Glomerular endothelial cell (primary cell): ENCODE measurements at regions not wholly inside any gene's neighbourhood (a gene's known extent, or its start where the extent isn't known, plus 50 kb on each side); places are given as distances from the start of the nearest gene placed in this dataset.

Source experiments
- DNase-seq: peaks from one replicate; pipeline ENCODE4 v3.0.0-alpha.2; 2011; ENCODE audit warnings: low read depth, low spot score; ENCODE audit errors: extremely low read depth

DNA sequence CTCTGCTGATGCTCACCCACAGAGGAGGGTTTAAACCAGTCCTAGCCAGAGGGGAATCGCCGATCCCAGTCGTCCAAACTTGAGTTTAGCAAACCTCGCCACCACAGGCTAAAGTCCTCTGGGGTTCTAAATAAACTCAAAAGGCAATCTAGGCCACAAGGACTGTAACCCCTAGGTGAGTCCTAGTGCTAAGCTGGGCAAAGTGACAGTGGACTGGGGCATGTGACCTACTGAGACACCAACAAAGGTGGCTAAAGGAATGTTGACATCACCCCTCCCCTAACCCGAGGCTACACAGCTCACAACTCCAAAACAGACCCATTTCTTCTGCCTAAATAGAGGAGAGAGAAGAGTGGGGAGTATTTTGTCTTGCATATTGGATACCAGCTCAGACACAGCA lies 142.8 kb upstream of the PRDX4 start:
- DNase-seq: no peak

DNA sequence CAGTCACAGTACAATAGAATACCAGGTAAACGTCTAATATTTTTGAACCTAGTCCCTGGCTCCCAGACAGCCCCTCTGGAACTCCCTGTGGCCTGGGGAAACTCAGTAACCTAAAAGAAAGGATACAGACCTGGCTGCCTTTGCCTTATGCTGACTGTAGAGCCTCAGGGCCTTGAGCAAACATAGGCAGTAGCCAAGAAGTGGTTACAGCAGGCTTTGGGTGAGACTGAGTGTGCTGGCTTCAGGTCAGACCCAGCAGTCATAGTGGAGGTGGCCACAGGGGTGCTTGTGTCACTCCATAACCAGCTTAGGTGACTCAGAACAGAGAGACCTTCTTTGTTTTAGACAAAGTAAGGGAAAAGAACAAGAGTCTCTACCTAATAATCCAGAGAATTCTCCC lies 141.8 kb upstream of the PRDX4 start:
- DNase-seq: no peak

DNA sequence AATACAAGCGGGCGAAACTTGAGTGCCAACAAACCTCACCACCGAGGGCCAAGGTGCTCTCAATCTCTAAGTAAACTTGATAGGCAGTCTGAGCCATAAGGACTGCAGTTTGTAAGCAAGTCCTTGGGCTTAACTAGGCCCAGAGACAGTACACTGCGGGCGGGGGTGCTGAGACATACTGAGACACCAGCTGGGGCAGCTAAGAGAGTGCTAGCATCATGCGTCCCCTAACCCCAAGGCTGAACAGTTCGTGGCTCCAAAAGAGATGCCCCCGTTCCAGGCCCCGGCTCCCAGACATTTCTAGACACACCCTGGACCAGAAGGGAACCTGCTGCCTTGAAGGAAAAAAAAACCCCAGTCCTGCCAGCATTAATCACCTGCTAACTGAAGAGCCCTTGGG lies 126.8 kb upstream of the PRDX4 start:
- no peak for DNase-seq

DNA sequence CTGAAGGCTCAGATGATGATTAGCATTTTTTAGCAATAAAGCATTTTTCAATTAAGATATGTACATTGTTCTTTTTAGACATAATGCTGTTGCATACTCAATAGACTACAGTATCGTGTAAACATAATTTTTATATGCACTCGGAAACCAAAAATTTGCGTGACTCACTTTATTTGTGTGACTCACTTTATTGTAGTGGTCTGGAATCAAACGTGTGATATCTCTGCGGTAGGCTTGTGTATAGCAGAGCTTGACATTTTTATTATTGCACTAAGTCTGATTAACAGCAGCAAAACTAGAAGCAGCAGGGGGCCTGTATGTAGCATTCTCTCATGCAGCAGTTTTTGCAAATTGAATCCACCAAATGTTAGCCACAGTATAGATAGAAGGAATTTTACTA lies 119.1 kb upstream of the PRDX4 start:
- DNase-seq: no peak

DNA sequence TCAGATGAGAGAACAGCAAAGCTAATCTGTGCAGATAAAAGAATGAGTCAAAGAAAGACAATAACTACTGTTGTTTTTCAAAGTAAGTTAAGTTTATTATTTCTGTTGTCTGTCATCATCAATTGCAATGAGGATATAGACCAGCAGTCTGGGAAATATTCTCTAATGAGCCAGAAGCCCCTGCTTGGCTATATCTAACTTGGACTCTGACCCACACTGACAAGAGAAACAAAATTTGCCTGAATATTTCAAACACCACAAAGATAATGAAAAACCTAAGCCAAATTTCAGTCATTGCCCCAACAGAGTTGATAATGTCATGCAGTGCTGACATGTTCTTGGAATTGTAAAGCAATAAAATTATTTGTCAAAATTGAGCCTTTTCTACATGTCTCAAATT lies 115.0 kb upstream of the PRDX4 start:
- no peak for DNase-seq

DNA sequence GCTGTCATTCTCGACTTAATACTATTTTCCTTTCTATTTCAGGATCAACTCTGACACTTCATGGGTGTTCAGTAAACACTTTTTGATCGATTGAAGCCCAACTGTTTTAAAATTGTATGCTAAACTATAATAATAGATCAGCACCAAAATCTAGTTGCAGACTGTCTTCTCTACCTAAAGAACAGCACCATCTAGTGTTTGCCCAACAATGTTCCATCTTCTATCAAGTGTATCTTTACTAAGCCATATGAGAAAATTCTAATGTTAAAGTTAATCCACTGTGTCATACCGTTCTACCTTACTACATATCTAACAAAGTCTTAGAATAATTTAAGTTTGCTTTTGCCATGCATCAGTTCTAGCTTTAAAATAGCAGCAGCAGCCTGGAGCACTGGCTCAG lies 113.0 kb upstream of the PRDX4 start:
- DNase-seq: peak; percentile 14

DNA sequence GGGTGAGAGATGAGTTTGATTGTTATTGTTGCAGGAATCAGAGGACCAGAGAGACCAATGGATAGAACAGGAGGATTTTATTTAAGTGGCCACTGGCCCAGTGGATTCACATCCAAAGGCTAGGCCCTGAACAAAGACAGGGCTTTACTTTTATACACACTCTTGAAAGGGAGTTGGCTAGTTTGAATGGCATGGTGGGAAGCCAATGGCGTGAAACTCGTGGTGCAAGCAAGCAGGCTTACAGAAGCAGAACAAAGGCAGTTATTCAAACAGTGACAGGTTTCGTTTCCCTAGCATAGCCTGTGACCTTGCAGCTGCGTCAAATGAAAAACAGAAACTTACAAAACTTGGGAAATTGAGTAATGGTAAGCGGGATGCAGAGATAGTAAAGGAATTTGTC lies 110.2 kb upstream of the PRDX4 start:
- no peak for DNase-seq

DNA sequence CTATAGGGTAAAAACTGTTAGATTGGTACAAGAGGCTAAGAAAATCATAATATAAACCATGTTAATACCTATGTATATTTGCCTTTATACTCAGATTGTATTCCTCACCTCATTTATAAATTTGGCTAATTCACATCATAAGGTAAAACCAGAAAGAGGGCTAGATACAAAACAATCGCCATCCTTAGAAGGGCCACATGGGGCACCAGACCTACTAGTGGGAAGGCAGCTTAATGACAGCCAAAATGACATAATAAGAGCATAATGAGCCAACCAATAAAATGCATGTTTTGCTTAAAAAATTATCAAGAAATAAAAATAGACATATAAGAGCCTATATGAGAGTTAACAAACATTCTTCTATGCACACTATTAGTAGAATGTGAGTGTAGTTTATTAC lies 107.3 kb upstream of the PRDX4 start:
- no peak for DNase-seq

DNA sequence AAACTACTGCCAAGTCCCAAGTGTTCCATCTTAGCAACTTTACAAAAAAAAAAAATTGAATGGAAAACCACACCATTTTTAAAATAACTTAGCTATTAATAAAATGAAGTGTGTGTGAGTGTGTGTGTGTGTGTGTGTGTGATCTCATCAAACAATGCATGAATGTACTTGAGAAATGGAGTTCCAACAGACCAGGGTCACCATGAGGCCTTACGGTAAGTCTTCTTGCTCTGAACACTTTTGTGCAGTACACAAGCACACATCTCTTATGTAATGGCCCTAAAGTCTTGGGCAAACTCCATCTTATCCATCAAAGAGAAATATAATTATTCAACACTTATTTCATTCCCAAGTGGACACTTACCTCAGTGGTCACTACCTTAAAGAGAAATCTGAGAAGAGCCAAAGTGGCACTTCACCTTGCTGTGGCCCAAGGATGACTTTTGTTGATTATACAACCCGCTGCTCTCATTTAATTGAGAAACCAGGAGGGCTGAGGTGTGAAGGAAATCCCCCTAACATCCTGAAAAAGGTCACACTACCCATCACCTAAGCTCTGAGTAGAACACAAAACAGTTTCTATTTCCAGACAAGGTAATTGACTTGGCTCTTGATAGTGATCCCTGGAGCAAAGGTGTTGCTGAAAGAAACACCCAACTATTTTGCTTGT lies 96.5 kb upstream of the PRDX4 start:
- no peak for DNase-seq

DNA sequence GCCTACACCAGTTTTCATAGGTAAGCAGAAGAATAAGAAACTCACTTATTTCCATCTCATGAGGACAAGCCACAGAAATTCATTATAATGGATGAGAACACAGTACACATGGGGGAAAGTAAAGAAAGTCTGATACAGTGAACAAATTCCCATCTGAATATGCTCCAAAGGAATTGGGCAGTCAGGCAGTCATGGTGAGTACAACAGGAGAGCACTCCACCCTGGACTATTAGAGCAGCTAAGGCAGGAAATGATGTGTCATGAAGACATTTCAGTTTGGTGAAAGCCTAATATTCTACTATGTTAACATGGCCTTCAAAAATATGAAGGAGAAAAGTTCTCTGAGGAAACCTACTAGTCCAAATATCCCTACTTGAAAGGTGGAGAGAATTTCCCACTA lies 92.0 kb upstream of the PRDX4 start:
- no peak for DNase-seq

DNA sequence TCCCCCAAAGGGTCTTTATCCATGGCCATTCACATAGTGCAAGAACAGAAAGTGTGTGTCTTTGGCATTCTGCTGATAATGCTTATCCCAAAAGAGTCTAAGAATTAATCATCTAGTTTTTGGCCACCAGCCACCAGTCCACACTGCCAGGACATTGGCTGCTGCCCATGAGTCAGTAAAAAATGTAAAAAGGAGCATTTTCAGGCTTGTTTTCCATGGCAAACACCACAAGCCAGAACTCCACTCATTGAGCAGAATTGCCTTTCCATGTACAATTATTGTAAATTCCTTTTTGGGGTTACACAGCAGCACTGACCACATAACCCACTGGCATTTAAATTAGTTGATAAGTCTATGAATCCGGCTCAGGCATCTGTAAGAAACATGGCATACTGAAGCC lies 89.2 kb upstream of the PRDX4 start:
- no peak for DNase-seq

DNA sequence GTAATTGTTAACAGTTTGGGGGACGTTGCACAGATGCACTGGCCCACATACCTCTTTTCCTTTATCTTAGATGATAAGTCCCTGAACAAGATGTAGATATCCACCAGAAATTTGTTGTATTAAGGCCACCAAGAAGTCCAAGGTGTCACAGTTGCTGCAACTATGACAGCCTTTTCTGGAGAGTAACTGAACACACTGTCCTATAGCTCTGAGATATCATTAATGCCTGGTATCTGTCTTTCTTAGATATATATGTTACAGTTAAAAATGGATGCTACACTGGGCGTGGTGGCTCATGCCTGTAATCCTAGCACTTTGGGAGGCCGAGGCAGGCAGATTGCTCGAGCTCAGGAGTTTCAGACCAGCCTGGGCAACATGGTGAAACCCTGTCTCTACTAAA lies 77.8 kb upstream of the PRDX4 start:
- DNase-seq: no peak

DNA sequence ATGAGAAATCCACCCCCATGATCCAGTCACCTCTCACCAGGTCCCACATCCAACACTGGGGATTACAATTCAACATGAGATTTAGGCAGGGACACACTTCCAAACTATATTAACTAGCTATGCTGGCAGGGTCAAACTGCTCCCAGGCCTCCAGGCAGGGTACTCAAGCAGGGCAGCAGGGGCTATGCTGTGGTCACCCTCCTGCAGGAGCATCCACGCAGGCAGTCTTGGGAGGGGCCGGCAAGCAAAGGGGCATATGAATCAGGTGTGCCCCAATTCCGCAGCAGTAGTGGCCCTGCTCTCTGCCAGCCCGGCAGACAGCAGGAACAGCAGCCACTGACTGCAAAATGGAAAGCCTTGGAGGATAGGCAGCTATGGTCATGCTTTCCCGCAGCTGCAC lies 74.6 kb upstream of the PRDX4 start:
- DNase-seq: no peak

DNA sequence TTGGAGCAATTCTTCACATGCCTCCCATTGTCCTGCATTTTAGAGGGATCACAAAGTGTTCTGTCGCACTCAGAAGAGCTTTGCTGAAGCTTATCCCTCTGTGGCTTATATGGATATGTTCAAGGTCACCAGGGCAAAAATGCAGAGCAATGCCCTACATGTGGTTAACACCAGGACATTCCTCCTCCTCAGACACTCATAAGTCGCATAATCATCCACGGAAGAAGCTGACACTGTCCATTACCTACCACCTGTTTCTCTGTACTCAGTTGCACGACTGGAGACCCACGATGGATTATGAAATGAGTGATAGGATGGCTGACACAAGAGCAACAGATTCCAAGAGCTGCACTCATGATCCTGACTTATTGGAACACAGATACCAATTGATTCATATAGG lies 68.7 kb upstream of the PRDX4 start:
- no peak for DNase-seq

DNA sequence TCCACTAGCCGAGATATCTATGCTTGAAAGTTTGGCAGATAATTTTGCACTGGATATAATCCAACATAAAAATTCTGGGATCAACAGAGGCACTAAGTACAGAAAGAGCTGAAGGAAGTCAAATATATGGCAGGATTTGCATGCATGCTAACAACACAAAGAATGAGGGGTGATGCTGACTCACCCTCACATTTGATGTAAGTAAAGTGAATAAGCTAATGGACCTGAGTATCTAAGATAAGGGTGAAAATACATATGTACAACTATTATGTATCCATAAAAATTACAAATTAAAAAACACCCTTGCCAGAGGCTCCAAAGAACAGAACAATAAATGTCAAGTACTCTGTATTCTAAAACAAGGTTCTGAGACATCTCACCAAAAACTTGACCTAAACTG lies 63.8 kb upstream of the PRDX4 start:
- no peak for DNase-seq

DNA sequence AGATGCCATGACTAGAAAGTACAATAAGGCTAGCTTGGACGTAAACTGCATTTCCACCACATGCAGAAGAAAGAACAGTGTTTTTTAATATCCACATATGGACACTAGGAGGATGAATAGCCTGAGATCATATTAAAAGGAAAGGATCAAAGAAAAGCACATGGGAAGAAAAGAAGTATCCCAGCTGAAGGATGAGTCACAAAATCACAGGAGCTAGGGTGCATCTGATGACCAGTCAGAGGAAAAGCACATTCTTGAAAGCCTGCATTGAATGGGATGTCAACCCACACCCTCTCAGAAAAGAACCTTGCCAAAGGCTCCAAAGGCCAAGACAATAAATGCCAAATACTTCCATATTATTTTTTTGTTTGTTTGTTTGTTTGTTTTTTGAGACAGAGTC lies 56.8 kb upstream of the PRDX4 start:
- no peak for DNase-seq

DNA sequence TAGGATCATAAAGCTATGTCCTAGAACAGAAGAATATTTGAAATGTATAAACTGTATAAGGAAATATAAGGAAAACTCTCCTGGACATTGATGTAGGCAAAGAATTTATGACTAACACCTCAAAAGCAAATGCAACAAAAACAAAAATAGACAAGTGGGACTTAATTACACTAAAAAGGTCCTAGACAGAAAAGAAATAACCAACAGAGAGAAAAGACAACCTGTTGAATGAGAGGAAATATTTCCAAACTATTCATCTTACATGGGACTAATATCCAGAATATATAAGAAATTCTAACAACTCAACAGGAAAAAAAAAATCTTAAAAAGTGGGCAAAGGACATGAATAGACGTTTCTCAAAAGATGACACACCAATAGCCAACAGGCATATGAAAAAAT lies 54.4 kb upstream of the PRDX4 start:
- no peak for DNase-seq

DNA sequence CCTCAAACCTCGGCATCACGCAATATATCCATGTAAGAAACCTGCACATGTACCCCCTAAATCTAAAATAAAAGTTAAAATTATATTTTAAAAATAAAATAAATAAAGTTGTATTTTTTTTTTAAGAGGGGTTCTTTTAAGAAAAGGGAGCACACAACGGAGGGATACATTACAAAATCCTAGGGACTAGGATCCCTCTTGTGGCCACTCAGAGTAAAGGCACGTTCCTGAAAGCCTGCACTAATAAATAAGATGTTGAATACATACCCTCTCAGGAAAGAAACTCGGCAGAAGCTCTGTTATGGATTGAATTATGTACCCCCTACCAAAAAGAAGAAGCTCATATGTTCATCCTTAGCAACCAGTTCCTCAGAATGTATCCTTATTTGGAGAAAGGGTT lies 50.9 kb upstream of the PRDX4 start:
- no peak for DNase-seq
